B cell (primary cell): ENCODE measurements at regions not wholly inside any gene's neighbourhood (a gene's known extent, or its start where the extent isn't known, plus 50 kb on each side); places are given as distances from the start of the nearest gene placed in this dataset.

ENCODE experiments used
- ATAC-seq: fragments of 200-7000 bp; cut with Tn5 transposase; one replicate; pipeline ENCODE4 v1.10.0; 2021; ENCODE audit warnings: low read depth, mild to moderate bottlenecking, moderate number of reproducible peaks, moderate library complexity
- CTCF ChIA-PET: fragments of 350-600 bp; sonication (Branson Sonifier 250); formaldehyde crosslinking; loops from one replicate; lab custom pipeline; 2021; ENCODE audit warnings: antibody characterized with exemption, inconsistent platforms; lab: Charles Lee
- POLR2A ChIA-PET: fragments of 350-600 bp; sonication (Branson Sonifier 250); formaldehyde crosslinking; loops from one replicate; lab custom pipeline; 2021; ENCODE audit warnings: antibody characterized with exemption; lab: Charles Lee
- DNase-seq: peaks from one replicate; pipeline ENCODE4 v3.0.0; 2013
- H2AFZ ChIP-seq: 2 replicates; pipeline ENCODE4 v1.6.1; 2012; ENCODE audit warnings: mild to moderate bottlenecking, low read depth, low read length; ENCODE audit not compliant: insufficient read depth, poor library complexity, severe bottlenecking
- H3K27ac ChIP-seq, 2 donors: 1 replicate in 1 of 2; 2 replicates in 1 of 2; pipeline ENCODE4 v1.5.1; 2012 to 2013; ENCODE audit warnings: low read length in 2 of 2, mild to moderate bottlenecking in 2 of 2, moderate library complexity in 1 of 2
- H3K27me3 ChIP-seq, 4 experiments: fragments of 200-600 bp in 1 of 4; sonication (generic) in 1 of 4; replicated peaks in 1 of 4; 1 replicate in 2 of 4; 2 replicates in 2 of 4; pipeline versions ENCODE4 v1.6.1 to v1.7.0; 2013 to 2016; ENCODE audit warnings: low read length in 3 of 4, mild to moderate bottlenecking in 2 of 4, mixed read lengths in 1 of 4, moderate library complexity in 1 of 4; ENCODE audit not compliant: insufficient read depth in 4 of 4, control insufficient read depth in 3 of 4; ENCODE audit errors: control extremely low read depth in 1 of 4
- H3K36me3 ChIP-seq, 2 experiments: replicated peaks in 1 of 2; 1 replicate in 1 of 2; 2 replicates in 1 of 2; pipeline versions ENCODE4 v1.6.1 to v1.7.1; 2013; ENCODE audit warnings: low read length in 1 of 2; ENCODE audit not compliant: insufficient read depth in 2 of 2, control insufficient read depth in 1 of 2; ENCODE audit errors: control extremely low read depth in 1 of 2, extremely low read depth in 1 of 2
- H3K4me1 ChIP-seq, 2 donors: fragments of 200-600 bp in 1 of 2; sonication (generic) in 1 of 2; 1 replicate in 1 of 2; 2 replicates in 1 of 2; pipeline versions ENCODE4 v1.5.1 to v1.6.1; 2013 to 2017; ENCODE audit warnings: low read length in 2 of 2; ENCODE audit not compliant: control insufficient read depth in 2 of 2, insufficient read depth in 2 of 2
- H3K4me2 ChIP-seq: replicated peaks from 2 replicates; pipeline ENCODE3; 2012; ENCODE audit warnings: mild to moderate bottlenecking, low read depth, low read length; ENCODE audit not compliant: poor library complexity, severe bottlenecking
- H3K4me3 ChIP-seq, 5 experiments: fragments of 200-600 bp in 1 of 5; sonication (generic) in 1 of 5; 1 replicate in 3 of 5; 2 replicates in 2 of 5; pipeline versions ENCODE4 v1.5.1 to v1.7.0; 2011 to 2016; ENCODE audit warnings: low read length in 4 of 5, mild to moderate bottlenecking in 4 of 5, low read depth in 2 of 5, control low read depth in 1 of 5, moderate library complexity in 1 of 5; ENCODE audit not compliant: insufficient read depth in 1 of 5; ENCODE audit errors: control extremely low read depth in 1 of 5, extremely low read depth in 1 of 5
- H3K79me2 ChIP-seq: fragments of 200-600 bp; sonication (generic); one replicate; pipeline ENCODE4 v1.6.0; 2016; ENCODE audit warnings: low read length; ENCODE audit not compliant: control insufficient read depth, insufficient read depth
- H3K9ac ChIP-seq: fragments of 200-600 bp; sonication (generic); 2 replicates; pipeline ENCODE4 v1.6.1; 2017; ENCODE audit warnings: mild to moderate bottlenecking, low read length, moderate library complexity
- H3K9me3 ChIP-seq, 3 donors: one replicate each; pipeline versions ENCODE4 v1.6.1 to v1.7.1; 2013; ENCODE audit warnings: low read length in 2 of 3; ENCODE audit not compliant: control insufficient read depth in 2 of 3, insufficient read depth in 1 of 3; ENCODE audit errors: control extremely low read depth in 1 of 3
- H4K20me1 ChIP-seq: 2 replicates; pipeline ENCODE4 v1.6.0; 2012; ENCODE audit warnings: mild to moderate bottlenecking, low read length; ENCODE audit not compliant: insufficient read depth, control insufficient read depth, poor library complexity, severe bottlenecking
- H3K27ac Mint-ChIP-seq: one replicate; pipeline ENCODE4 v1.8.0; 2021; ENCODE audit warnings: mixed read lengths
- H3K27me3 Mint-ChIP-seq: one replicate; pipeline ENCODE4 v1.8.0; 2021; ENCODE audit warnings: mixed read lengths
- H3K4me1 Mint-ChIP-seq: one replicate; pipeline ENCODE4 v1.8.0; 2021; ENCODE audit warnings: mixed read lengths
- H3K4me3 Mint-ChIP-seq: one replicate; pipeline ENCODE4 v1.8.0; 2021; ENCODE audit warnings: mixed read lengths
- H3K9me3 Mint-ChIP-seq: one replicate; pipeline ENCODE4 v1.8.0; 2022; ENCODE audit warnings: mixed read lengths; ENCODE audit not compliant: insufficient read depth
- CTCF ChIP-seq: fragments of 200-600 bp; IDR thresholded peaks from one replicate; pipeline ENCODE4 v1.8.0; 2022; ENCODE audit warnings: antibody characterized with exemption, mild to moderate bottlenecking
- EZH2 ChIP-seq: IDR thresholded peaks from 2 replicates; pipeline ENCODE4 v1.6.1; 2012; ENCODE audit warnings: borderline replicate concordance, low read depth, mild to moderate bottlenecking, moderate library complexity, low read length; ENCODE audit not compliant: insufficient read depth, poor library complexity, severe bottlenecking
- WGBS: methylation state at CpG from one replicate; pipeline ENCODE4 v1.1.5; 2013; ENCODE audit warnings: missing lambda C conversion rate; ENCODE audit not compliant: insufficient coverage; 5-methylcytosine and 5-hydroxymethylcytosine counted together
- intact Hi-C: fragments of 100-400 bp; cut with micrococcal nuclease; formaldehyde crosslinking; loops from one replicate; pipeline ENCODE4 v1.10.0; 2022

- ChIA-PET POLR2A (interaction anchor here (0.6 to 2.0 kb wide), 3 partner anchors 11 to 1621 kb away, joined by 5 to 16 read pairs (median 5); a partner anchor contains a TSS), CTCF (interaction anchor here (0.6 to 7.0 kb wide), 8 partner anchors 8 to 738 kb away, joined by 3 to 56 read pairs (median 18); a partner anchor contains a TSS)
- peak overlapping the region; percentile 89 for H2AFZ ChIP-seq
- intact Hi-C loops = loop anchor here (1.0 to 5.0 kb wide), 6 partner anchors 10 to 1785 kb away; a partner anchor contains a TSS
- Mint-ChIP-seq H3K4me1 (peaks cover 25% of the 10 kb centered on the region), H3K27me3 (no peaks in the 10 kb centered on the region), H3K4me3 (peak overlapping the region; percentile 94), H3K27ac (peak overlapping the region; percentile 85), H3K9me3 (peaks cover 2% of the 10 kb centered on the region)
- H3K4me2 ChIP-seq = peak overlapping the region; percentile 88
- peaks cover 17 to 20% of the 10 kb centered on the region in 2 donors for H3K4me1 ChIP-seq
- peak overlapping the region; percentile 18 to 45 for H3K27ac ChIP-seq
- H4K20me1 ChIP-seq = no peaks in the 10 kb centered on the region
- H3K4me3 ChIP-seq = peak overlapping the region; percentile 59 to 91 (median 72)
- peak overlapping the region; percentile 78 for H3K9ac ChIP-seq
- H3K79me2 ChIP-seq = no peaks in the 10 kb centered on the region
- no peaks in the 10 kb centered on the region for H3K27me3 ChIP-seq
- WGBS = 2% methylated on average over 31 of the region's 34 CpGs
- H3K36me3 ChIP-seq = no peaks in the 10 kb centered on the region
- peak; percentile 64 for TF ChIP-seq CTCF
- TF ChIP-seq EZH2 = no peak
- peak; percentile 77 for ATAC-seq
- peak; percentile 91 for DNase-seq
- no peaks in the 10 kb centered on the region for H3K9me3 ChIP-seq
These were observed 89.8 kb upstream of the PRSS16 start for GRCh38 chr6:27157459-27158315.

- no peaks in the 10 kb centered on the region for H3K9me3 ChIP-seq
- H3K36me3 ChIP-seq = no peaks in the 10 kb centered on the region
- Mint-ChIP-seq H3K4me1 (peaks cover 25% of the 10 kb centered on the region), H3K27me3 (no peaks in the 10 kb centered on the region), H3K4me3 (peak overlapping the region; percentile 94), H3K27ac (peak overlapping the region; percentile 85), H3K9me3 (peaks cover 2% of the 10 kb centered on the region)
- H4K20me1 ChIP-seq = no peaks in the 10 kb centered on the region
- no CpG with 5 or more reads among the region's 4 CpGs for WGBS
- intact Hi-C loops = loop anchor here (1.0 to 5.0 kb wide), 6 partner anchors 11 to 1784 kb away; a partner anchor contains a TSS
- ATAC-seq (no peak), DNase-seq (no peak)
- peak overlapping the region; percentile 88 for H3K4me2 ChIP-seq
- H2AFZ ChIP-seq = peak overlapping the region; percentile 89
- no peaks in the 10 kb centered on the region for H3K79me2 ChIP-seq
- H3K4me3 ChIP-seq = peak overlapping the region in 4 of 5 experiments; percentile 59 to 91 (median 72)
- ChIA-PET POLR2A (interaction anchor here (0.9 kb wide), 2 partner anchors 11 to 19 kb away, joined by 3 read pairs; a partner anchor contains a TSS), CTCF (interaction anchor here (2.1 to 7.0 kb wide), 5 partner anchors 18 to 1198 kb away, joined by 6 to 56 read pairs (median 18); no protein-coding TSS in a partner anchor)
- no peak overlapping the region for H3K27ac ChIP-seq
- H3K9ac ChIP-seq = peak overlapping the region; percentile 78
- H3K27me3 ChIP-seq = no peaks in the 10 kb centered on the region
- TF ChIP-seq CTCF (no peak), EZH2 (no peak)
- peaks cover 17 to 20% of the 10 kb centered on the region in 2 donors for H3K4me1 ChIP-seq
These were observed 89.2 kb upstream of the PRSS16 start for GRCh38 chr6:27158316-27158643.
